Activated CD8-positive, alpha-beta memory T cell treated with anti-CD3 and anti-CD28 coated beads, Interleukin-2, amount 10 ng/mL, durations not matched to agents 7 days and 5 days (primary cell): ENCODE measurements at regions not wholly inside any gene's neighbourhood (a gene's known extent, or its start where the extent isn't known, plus 50 kb on each side); places are given as distances from the start of the nearest gene placed in this dataset.
"Not testable (repeated sequence)": the region's sequence is repeated elsewhere in the genome, so short reads cannot be mapped to it uniquely, and the experiment has no call there.

Source experiments
- ATAC-seq: fragments of 150-1000 bp; cut with Tn5 transposase; one replicate; pipeline ENCODE4 v1.10.0; 2021; ENCODE audit warnings: moderate library complexity
- CTCF ChIA-PET: fragments of 350-600 bp; sonication (Branson Sonifier 250); formaldehyde crosslinking; loops from one replicate; lab custom pipeline; 2021; ENCODE audit warnings: antibody characterized with exemption; lab: Charles Lee
- DNase-seq: peaks from one replicate; pipeline ENCODE4 v3.0.0-alpha.2; 2020
- H3K27ac Mint-ChIP-seq: one replicate; pipeline ENCODE4 v1.8.0; 2021; ENCODE audit warnings: mild to moderate bottlenecking, mixed read lengths
- H3K27me3 Mint-ChIP-seq: one replicate; pipeline ENCODE4 v1.8.0; 2021; ENCODE audit warnings: mixed read lengths
- H3K36me3 Mint-ChIP-seq: one replicate; pipeline ENCODE4 v1.8.0; 2021; ENCODE audit warnings: mild to moderate bottlenecking, mixed read lengths
- H3K4me1 Mint-ChIP-seq: one replicate; pipeline ENCODE4 v1.8.0; 2021; ENCODE audit warnings: mixed read lengths
- H3K4me3 Mint-ChIP-seq: one replicate; pipeline ENCODE4 v1.8.0; 2021; ENCODE audit warnings: mild to moderate bottlenecking, moderate library complexity, mixed read lengths
- H3K9me3 Mint-ChIP-seq: one replicate; pipeline ENCODE4 v1.8.0; 2022; ENCODE audit warnings: low read depth, mixed read lengths

DNA sequence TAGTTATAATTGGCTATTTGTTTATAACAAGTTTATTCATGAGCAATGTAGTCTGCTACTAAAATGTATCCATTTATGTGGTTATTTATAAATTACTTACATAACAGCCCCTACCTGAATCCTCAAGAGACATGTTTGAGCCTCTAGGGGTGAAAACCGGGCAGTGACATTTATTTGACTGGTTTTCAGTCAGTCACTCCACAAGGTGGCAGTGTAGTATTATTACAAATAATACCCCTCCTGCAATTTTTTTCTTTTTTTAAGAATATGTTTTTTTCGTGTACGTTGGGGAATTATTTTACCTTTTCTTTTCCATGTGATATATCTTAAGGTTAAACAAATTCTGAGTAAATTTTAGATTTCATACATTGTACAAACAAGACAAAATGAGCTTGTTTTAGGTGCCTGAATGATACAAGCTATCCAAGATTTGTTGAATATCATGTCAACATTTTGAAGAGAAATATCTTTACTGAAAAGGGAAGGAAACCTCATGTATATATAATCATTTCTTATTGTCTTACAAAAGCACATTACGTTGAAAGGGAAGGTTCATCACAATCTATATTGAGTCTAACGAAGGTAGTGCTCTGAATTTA, 598.7 kb upstream of the TECRL start:
- Mint-ChIP-seq H3K36me3 (no peaks in the 10 kb centered on the region), H3K4me1 (no peaks in the 10 kb centered on the region), H3K9me3 (no peaks in the 10 kb centered on the region), H3K27ac (no peak overlapping the region), H3K27me3 (no peaks in the 10 kb centered on the region), H3K4me3 (no peak overlapping the region)
- CTCF ChIA-PET = no interaction called here
- DNase-seq (no peak), ATAC-seq (no peak)

DNA sequence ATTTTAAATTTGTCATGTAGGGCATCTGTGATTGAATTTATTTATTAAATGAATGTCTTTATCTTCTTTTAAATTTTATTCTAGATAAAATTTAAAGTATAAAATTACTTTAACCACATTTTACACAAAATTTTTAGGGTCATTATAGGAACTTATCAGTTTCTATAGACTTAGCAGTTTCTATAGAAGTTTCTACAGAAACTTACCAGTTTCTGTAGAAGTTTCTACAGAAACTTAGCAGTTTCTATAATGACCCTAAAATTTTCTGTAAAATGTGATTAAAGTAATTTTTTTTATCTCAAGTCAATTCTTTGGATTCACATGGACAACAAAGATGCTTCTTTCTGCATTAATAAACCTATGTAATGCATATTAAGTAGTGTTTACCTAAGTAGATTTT, 565.9 kb upstream of the TECRL start:
- DNase-seq (no peak), ATAC-seq (no peak)
- Mint-ChIP-seq H3K27ac (no peak overlapping the region), H3K4me3 (no peak overlapping the region), H3K36me3 (no peaks in the 10 kb centered on the region), H3K9me3 (peaks cover 2% of the 10 kb centered on the region), H3K4me1 (no peaks in the 10 kb centered on the region), H3K27me3 (no peaks in the 10 kb centered on the region)
- CTCF ChIA-PET = no interaction called here

DNA sequence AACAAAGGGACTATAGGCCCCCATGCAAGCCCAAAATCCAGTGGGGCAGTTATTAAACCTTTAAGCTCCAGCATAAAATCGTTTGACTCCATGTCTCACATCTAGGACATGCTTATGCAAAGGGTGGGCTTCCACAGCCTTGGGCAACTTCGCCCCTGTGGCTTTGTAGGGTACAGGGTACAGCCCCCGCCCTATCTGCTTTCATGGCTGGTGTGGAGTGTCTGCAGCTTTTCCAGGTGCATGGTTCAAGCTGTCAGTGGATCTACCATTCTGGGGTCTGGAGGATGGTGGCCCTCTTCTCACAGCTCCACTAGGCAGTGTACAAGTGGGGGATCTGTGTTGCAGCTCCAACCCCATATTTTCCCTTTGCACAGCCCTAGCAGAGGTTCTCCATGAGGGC, 559.8 kb upstream of the TECRL start:
- H3K36me3 Mint-ChIP-seq = no peaks in the 10 kb centered on the region
- H3K9me3 Mint-ChIP-seq = peaks cover 6% of the 10 kb centered on the region
- DNase-seq (no peak), ATAC-seq (no peak)
- no peaks in the 10 kb centered on the region for H3K27me3 Mint-ChIP-seq
- H3K27ac Mint-ChIP-seq = no peak overlapping the region
- CTCF ChIA-PET = no interaction called here
- H3K4me1 Mint-ChIP-seq = no peaks in the 10 kb centered on the region
- H3K4me3 Mint-ChIP-seq = no peak overlapping the region

DNA sequence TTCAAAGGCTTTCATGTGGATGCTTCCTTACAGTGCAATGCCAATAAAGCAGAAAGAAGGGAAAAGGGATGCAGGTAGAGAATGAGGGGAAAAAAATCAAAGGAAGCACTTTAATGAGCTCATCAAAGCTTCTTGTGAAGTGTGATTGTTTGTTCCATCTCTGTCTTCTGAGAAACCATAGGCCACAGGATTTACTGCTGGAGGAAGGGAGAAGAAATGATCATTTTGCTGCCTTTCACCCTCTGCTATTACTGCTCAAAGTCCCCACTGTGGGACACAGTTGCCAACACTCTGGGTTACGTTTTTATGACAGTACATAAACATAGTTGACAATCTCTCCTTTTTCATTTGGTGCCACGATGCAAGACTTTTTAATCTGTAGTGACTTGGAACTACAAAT, 558.0 kb upstream of the TECRL start:
- peaks cover 6% of the 10 kb centered on the region for H3K9me3 Mint-ChIP-seq
- CTCF ChIA-PET = no interaction called here
- no peaks in the 10 kb centered on the region for H3K4me1 Mint-ChIP-seq
- H3K36me3 Mint-ChIP-seq = no peaks in the 10 kb centered on the region
- H3K27me3 Mint-ChIP-seq = no peaks in the 10 kb centered on the region
- no peak for DNase-seq
- no peak overlapping the region for H3K27ac Mint-ChIP-seq
- ATAC-seq = no peak
- H3K4me3 Mint-ChIP-seq = no peak overlapping the region

DNA sequence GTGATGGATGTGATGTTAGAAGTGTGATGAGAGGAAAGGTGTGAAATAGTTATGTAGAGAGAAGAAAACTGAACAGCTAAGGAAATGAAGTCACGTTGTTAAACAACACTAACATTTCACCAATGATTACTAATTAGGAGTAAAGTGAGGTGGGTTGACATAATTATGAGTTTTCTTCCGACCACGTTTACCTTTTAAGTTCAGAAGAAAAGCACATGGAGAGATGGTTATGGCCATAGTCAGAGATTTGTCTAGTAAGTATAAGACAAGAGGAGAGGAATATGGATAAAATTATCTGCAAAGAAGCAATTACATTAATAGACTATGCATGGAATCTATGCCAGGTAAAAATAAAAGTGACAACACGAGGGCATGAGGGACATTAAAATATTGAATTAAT, 551.3 kb upstream of the TECRL start:
- Mint-ChIP-seq H3K27ac (no peak overlapping the region), H3K4me1 (no peaks in the 10 kb centered on the region), H3K36me3 (no peaks in the 10 kb centered on the region), H3K27me3 (no peaks in the 10 kb centered on the region), H3K4me3 (no peak overlapping the region), H3K9me3 (peaks cover 8% of the 10 kb centered on the region)
- DNase-seq (no peak), ATAC-seq (no peak)
- CTCF ChIA-PET = no interaction called here

DNA sequence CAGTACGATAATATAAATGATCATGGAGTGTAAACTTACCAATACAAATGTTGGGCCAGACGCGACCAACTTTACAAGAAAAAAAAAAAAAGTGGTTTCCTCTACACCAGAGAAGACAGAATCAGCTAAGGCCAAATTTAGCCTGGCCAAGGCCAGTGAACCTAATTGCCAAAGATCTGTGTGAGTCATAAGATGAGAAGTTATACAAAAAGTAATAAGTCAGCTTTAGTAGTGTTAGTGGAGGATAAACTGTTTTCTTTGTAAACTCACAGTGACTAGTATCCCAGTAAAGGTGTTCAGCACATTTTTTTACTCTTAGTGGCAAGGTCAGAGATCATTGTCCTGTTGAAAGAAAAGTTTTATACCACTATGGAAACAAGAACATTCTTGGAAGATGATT, 531.4 kb upstream of the TECRL start:
- CTCF ChIA-PET = no interaction called here
- Mint-ChIP-seq H3K27me3 (no peaks in the 10 kb centered on the region), H3K4me1 (no peaks in the 10 kb centered on the region), H3K27ac (no peak overlapping the region), H3K36me3 (no peaks in the 10 kb centered on the region), H3K9me3 (no peaks in the 10 kb centered on the region), H3K4me3 (no peak overlapping the region)
- DNase-seq (no peak), ATAC-seq (no peak)

DNA sequence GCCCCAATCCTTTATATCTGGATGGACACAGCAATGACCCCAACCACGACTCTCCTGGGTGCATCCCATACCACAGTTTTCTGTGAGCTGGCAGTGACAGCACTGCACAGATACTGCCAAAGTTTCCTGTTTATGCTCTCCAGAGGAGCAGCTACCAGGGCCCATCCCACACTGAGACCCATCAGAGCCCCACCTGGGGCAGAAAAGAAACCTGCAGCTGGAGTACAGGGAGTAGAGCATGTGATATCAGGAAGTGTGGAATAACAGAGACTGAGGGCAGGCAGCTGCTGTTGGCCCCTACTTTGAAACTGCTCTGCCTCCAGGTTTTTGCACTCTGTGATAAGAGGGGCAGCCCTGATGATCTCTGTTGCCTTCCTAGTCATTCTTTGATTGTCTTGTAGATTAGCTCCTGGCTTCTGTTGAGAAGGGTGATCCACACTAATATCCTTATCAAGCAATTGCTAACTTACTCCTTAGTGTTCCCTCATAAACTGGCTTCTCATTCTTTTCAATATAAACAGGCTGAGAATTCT, 526.3 kb upstream of the TECRL start:
- CTCF ChIA-PET = no interaction called here
- H3K27me3 Mint-ChIP-seq = no peaks in the 10 kb centered on the region
- no peaks in the 10 kb centered on the region for H3K36me3 Mint-ChIP-seq
- DNase-seq (no peak), ATAC-seq (no peak)
- no peak overlapping the region for H3K4me3 Mint-ChIP-seq
- H3K4me1 Mint-ChIP-seq = no peaks in the 10 kb centered on the region
- peaks cover 3% of the 10 kb centered on the region for H3K9me3 Mint-ChIP-seq
- no peak overlapping the region for H3K27ac Mint-ChIP-seq

DNA sequence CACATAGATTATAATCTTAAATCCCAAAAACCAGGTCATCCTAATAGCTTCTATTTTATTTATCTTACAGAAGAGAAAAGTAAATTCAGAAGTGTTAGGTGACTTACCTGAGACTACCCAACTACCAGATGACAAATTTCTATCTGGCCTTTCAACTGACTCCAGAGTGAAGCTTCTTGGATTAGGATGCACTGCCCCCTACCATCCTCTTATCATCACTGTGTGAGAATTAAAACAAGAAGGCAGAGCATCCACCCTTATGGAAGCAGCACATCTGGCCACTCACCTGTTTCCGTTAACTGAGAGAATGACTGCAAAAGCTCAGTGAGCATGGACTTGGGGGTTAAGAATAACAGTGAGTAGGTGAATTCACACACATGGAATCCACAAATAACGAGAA, 502.6 kb upstream of the TECRL start:
- no peak for ATAC-seq

DNA sequence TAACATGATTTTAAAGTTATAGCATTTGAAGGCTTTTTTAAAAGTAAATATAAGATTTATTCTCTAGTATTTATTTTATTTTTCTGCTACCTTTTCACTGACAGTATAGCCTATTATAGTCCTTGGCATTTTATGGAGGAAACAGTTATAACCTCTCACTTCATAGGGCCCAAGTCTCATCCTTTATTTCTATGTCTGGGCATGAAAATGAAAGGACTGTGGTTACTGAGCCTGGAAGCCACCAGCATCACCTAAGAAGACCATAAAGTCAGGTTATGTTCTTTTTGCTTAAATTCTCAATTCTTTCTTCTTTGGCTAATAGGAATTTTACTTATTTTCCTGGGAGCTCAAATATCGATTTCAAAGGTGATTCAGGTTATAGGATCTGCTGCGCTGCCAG, 494.7 kb upstream of the TECRL start:
- no peak overlapping the region for H3K4me3 Mint-ChIP-seq
- H3K27ac Mint-ChIP-seq = no peak overlapping the region

More for the DNA sequence above, 502.6 kb upstream of the TECRL start:
- Mint-ChIP-seq H3K36me3 (no peaks in the 10 kb centered on the region), H3K4me3 (no peak overlapping the region), H3K27me3 (no peaks in the 10 kb centered on the region), H3K9me3 (peaks cover 2% of the 10 kb centered on the region), H3K27ac (no peak overlapping the region), H3K4me1 (no peaks in the 10 kb centered on the region)
- CTCF ChIA-PET = no interaction called here
- no peak for DNase-seq

DNA sequence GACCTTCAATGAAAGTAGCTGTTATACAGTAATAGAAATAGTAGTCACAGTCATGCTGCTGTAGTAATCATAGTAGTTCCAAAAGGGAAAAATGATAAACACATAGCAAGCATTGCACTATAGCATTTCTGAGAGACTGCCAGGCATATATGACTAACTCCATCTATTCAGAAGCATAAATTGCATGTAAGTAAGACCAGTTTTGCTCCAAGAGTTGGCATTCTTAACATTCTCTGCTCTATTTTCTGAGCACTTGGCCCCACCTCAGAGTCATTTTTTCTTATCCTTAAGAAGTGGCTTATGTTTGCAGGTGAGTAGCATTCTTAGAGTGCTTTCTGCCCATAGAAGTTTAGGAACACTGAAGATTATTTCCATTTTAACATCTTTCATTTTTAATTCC, 490.3 kb upstream of the TECRL start:
- ATAC-seq (no peak), DNase-seq (no peak)
- H3K9me3 Mint-ChIP-seq = peaks cover 8% of the 10 kb centered on the region
- H3K27me3 Mint-ChIP-seq = no peaks in the 10 kb centered on the region
- CTCF ChIA-PET = no interaction called here
- no peaks in the 10 kb centered on the region for H3K4me1 Mint-ChIP-seq
- no peak overlapping the region for H3K27ac Mint-ChIP-seq
- H3K4me3 Mint-ChIP-seq = no peak overlapping the region
- no peaks in the 10 kb centered on the region for H3K36me3 Mint-ChIP-seq

More for the DNA sequence above, 494.7 kb upstream of the TECRL start:
- CTCF ChIA-PET = no interaction called here
- DNase-seq (no peak), ATAC-seq (no peak)
- Mint-ChIP-seq H3K27me3 (no peaks in the 10 kb centered on the region), H3K4me1 (no peaks in the 10 kb centered on the region), H3K9me3 (peaks cover 4% of the 10 kb centered on the region), H3K36me3 (no peaks in the 10 kb centered on the region)

DNA sequence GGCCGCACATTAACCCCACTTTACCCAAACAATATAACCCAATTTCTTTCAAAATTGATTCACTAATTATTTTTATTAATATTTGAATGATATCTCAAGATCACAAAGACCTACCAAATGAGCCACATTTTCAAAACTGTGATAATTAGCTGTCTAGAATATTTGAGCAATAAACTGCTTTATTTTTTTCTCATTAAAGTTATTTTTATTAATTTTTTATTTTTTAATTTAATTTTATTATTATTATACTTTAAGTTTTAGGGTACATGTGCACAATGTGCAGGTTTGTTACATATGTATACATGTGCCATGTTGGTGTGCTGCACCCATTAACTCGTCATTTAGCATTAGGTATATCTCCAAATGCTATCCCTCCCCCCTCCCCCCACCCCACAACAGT, 489.8 kb upstream of the TECRL start:
- H3K27me3 Mint-ChIP-seq, H3K27ac Mint-ChIP-seq, CTCF ChIA-PET, H3K4me3 Mint-ChIP-seq, H3K4me1 Mint-ChIP-seq, DNase-seq, ATAC-seq, H3K9me3 Mint-ChIP-seq, H3K36me3 Mint-ChIP-seq: not testable (repeated sequence)

DNA sequence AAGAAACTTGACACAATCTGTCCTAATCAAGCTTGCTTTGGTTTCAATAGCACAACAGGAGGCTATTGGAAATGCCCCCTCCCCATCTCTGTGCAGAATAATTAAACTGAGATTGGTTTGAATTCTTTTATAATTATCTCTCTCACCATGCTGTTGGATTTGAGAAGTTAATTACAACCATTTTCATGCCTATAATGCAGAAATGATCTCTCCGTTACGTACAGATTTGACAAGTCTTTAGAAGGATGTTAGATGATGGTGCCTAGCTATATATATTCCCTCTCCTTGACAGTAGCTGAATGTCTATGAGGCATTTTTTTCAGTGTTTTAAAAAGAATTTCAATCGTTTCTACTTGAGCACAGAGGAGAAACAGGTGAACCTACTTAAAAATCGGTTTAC, 488.4 kb upstream of the TECRL start:
- Mint-ChIP-seq H3K27me3 (no peaks in the 10 kb centered on the region), H3K9me3 (peaks cover 9% of the 10 kb centered on the region), H3K4me1 (no peaks in the 10 kb centered on the region), H3K27ac (no peak overlapping the region), H3K36me3 (no peaks in the 10 kb centered on the region), H3K4me3 (no peak overlapping the region)
- no peak for DNase-seq
- no peak for ATAC-seq
- CTCF ChIA-PET = no interaction called here

DNA sequence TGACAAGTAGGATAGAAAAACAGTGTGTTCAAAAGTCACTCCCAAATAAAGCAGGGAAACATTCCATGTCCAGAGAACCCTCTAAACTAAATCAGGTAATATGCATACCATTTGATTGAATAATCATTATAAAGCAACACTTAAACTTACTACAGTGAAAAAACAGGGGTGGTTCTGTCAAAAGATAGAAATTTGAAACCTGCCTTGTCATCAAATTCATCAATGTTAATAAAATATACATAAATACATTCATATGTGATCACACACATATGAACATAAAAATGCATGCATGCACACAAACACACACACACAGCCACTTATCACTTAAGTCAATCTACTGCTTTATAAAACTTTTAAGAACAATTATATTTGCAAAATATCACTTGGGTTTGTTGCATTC, 485.8 kb upstream of the TECRL start:
- Mint-ChIP-seq H3K27me3 (no peaks in the 10 kb centered on the region), H3K4me1 (no peaks in the 10 kb centered on the region), H3K36me3 (no peaks in the 10 kb centered on the region), H3K27ac (no peak overlapping the region), H3K4me3 (no peak overlapping the region), H3K9me3 (peaks cover 7% of the 10 kb centered on the region)
- ATAC-seq (no peak), DNase-seq (no peak)
- CTCF ChIA-PET = no interaction called here

DNA sequence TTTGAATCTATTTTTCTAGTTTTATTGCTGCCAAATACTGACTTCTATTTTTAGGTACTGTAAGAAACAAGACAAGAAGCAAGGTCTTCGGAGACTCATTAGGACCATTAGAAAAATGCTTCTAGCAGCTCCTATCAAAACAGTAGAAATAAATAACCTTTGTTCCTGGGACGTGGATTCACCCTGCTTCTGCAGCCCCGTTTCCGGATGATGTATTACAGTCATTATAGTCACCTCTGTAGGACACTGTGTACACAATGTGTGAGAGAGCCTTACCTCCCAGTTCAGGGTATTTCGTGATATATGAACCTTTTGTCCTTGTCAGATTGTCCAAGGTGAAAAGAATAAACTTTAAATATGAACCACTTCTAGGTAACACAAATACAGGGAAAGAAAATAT, 484.0 kb upstream of the TECRL start:
- no peaks in the 10 kb centered on the region for H3K36me3 Mint-ChIP-seq
- H3K4me3 Mint-ChIP-seq = no peak overlapping the region

More for the DNA sequence above, 484.0 kb upstream of the TECRL start:
- Mint-ChIP-seq H3K4me1 (no peaks in the 10 kb centered on the region), H3K27ac (no peak overlapping the region), H3K27me3 (no peaks in the 10 kb centered on the region), H3K9me3 (peaks cover 4% of the 10 kb centered on the region)
- CTCF ChIA-PET = no interaction called here
- ATAC-seq (no peak), DNase-seq (no peak)
